GM12878 (cell line): ENCODE measurements at regions not wholly inside any gene's neighbourhood (a gene's known extent, or its start where the extent isn't known, plus 50 kb on each side); places are given as distances from the start of the nearest gene placed in this dataset.

Experiments used
- POLR2A ChIP-seq: IDR thresholded peaks from 2 replicates; pipeline ENCODE4 v1.6.1; 2011; ENCODE audit warnings: low read depth, mild to moderate bottlenecking, low read length
- TARDBP ChIP-seq: IDR thresholded peaks from 2 replicates; pipeline ENCODE4 v1.6.1; 2016; ENCODE audit warnings: borderline replicate concordance

GRCh38 chrX:46117234-46117633 lies 428.0 kb downstream of the ZNF674 start:
- TF ChIP-seq POLR2A (no peak), TARDBP (no peak)
